Ovary (tissue), 7 donors: ENCODE measurements at regions not wholly inside any gene's neighbourhood (a gene's known extent, or its start where the extent isn't known, plus 50 kb on each side); places are given as distances from the start of the nearest gene placed in this dataset.

Experiments used
- DNase-seq, 5 donors: peaks; one replicate each; pipeline ENCODE4 v3.0.0-alpha.2; 2019 to 2020
- H3K27ac ChIP-seq, 2 donors: fragments of 200-600 bp; one replicate each; pipeline versions ENCODE4 v1.5.1 to v1.8.0; 2019 to 2022
- H3K27me3 ChIP-seq: fragments of 200-600 bp; one replicate; pipeline ENCODE4 v1.8.0; 2022
- H3K36me3 ChIP-seq: fragments of 200-600 bp; sonication (generic); one replicate; pipeline ENCODE4 v1.5.1; 2019
- H3K4me1 ChIP-seq: one replicate; pipeline ENCODE4 v1.8.1; 2013; ENCODE audit warnings: mild to moderate bottlenecking, moderate library complexity; ENCODE audit not compliant: insufficient read depth
- H3K4me3 ChIP-seq: fragments of 200-600 bp; sonication (generic); one replicate; pipeline ENCODE4 v1.5.1; 2017
- H3K9me3 ChIP-seq, 2 donors: fragments of 200-600 bp in 1 of 2; sonication (generic) in 1 of 2; one replicate each; pipeline versions ENCODE4 v1.5.1 to v1.8.1; 2013 to 2019; ENCODE audit warnings: mild to moderate bottlenecking in 1 of 2, moderate library complexity in 1 of 2
- EP300 ChIP-seq: sonication (generic); formaldehyde crosslinking; IDR thresholded peaks from one replicate; pipeline ENCODE4 v1.6.1; 2017; ENCODE audit warnings: antibody characterized with exemption
- POLR2A ChIP-seq: fragments of 450-650 bp; IDR thresholded peaks from one replicate; pipeline ENCODE4 v1.6.1; 2017; ENCODE audit warnings: antibody characterized with exemption, mild to moderate bottlenecking, moderate library complexity
- WGBS, 3 donors: extraction: QIAGEN DNeasy Blood & Tissue Kit in 1 of 3; methylation state at CpG; one replicate each; pipeline versions ENCODE4 v1.1.5 to v1.1.7; 2013 to 2017; 5-methylcytosine and 5-hydroxymethylcytosine counted together
- intact Hi-C, 4 donors: fragments of 100-400 bp; cut with DNase I; formaldehyde crosslinking; loops; one replicate each; pipeline versions ENCODE4 v1.11.0 to v1.15.1; 2022 to 2023
- TF ChIP-seq, protein P1 (sequence below), 3 donors: fragments of 450-650 bp in 2 of 3; fragments of 200-600 bp in 1 of 3; IDR thresholded peaks; one replicate each; pipeline versions ENCODE4 v1.5.1 to v1.8.0; 2016 to 2022; ENCODE audit warnings: antibody characterized with exemption in 3 of 3, mild to moderate bottlenecking in 1 of 3
- donor health status: DM: no; HTN: no; CAD: no; lungs with moderate emphysema.
- donor health status: DM: no; HTN: no; CAD: no.
- donor health status: Bipolar disorder and iron deficiency.
- donor health status: DM: no; HTN: no; CAD: no.
- donor health status: DM: yes; HTN: yes; CAD: no.

- TF ChIP-seq, protein P1, sequence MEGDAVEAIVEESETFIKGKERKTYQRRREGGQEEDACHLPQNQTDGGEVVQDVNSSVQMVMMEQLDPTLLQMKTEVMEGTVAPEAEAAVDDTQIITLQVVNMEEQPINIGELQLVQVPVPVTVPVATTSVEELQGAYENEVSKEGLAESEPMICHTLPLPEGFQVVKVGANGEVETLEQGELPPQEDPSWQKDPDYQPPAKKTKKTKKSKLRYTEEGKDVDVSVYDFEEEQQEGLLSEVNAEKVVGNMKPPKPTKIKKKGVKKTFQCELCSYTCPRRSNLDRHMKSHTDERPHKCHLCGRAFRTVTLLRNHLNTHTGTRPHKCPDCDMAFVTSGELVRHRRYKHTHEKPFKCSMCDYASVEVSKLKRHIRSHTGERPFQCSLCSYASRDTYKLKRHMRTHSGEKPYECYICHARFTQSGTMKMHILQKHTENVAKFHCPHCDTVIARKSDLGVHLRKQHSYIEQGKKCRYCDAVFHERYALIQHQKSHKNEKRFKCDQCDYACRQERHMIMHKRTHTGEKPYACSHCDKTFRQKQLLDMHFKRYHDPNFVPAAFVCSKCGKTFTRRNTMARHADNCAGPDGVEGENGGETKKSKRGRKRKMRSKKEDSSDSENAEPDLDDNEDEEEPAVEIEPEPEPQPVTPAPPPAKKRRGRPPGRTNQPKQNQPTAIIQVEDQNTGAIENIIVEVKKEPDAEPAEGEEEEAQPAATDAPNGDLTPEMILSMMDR (IDR thresholded peaks at IDR 0.05) = no peak
- TF ChIP-seq POLR2A (no peak), EP300 (no peak)
- Histone ChIP-seq H3K4me3 (no peak overlapping the region), H3K9me3 (no peaks in the 10 kb centered on the region), H3K27me3 (no peaks in the 10 kb centered on the region), H3K36me3 (no peaks in the 10 kb centered on the region), H3K4me1 (no peaks in the 10 kb centered on the region), H3K27ac (no peak overlapping the region)
- no peak for DNase-seq
- 30 to 36% (median 34%) methylated on average over 3 of the region's 3 CpGs for WGBS, 3 donors
- intact Hi-C loops = no loop called here
These were observed 59.2 kb upstream of the TMEM47 start for GRCh38 chrX:34716302-34716701.

DNA sequence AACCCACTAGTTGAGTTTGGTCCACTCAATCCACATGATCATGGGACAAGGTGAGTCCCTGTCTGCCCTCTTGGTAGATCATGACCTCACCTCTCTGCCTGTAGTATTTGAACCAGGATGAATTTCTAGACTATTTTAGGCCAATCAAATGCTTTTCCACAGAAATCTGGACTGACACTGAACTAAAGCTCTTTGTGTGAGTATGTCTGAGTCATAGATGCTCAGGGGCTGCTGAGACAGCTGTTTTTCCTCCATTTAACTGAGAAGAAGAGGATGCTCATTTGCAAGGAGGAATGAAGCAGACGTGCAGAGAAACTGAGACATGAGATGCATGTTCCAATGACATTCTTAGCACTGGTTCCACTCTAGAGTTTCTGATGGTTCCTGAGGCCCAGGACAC is 77.3 kb upstream of the TMEM47 start:
- intact Hi-C loops = no loop called here

GRCh38 chrX:34744521-34744920 is 87.4 kb upstream of the TMEM47 start:
- intact Hi-C loops = no loop called here
- 67 to 70% (median 70%) methylated on average over 4 of the region's 4 CpGs for WGBS, 3 donors
- H3K36me3 ChIP-seq = no peaks in the 10 kb centered on the region

More for the DNA sequence above, 77.3 kb upstream of the TMEM47 start:
- Histone ChIP-seq H3K4me3 (no peak overlapping the region), H3K4me1 (no peaks in the 10 kb centered on the region), H3K27me3 (no peaks in the 10 kb centered on the region), H3K27ac (no peak overlapping the region), H3K9me3 (no peaks in the 10 kb centered on the region), H3K36me3 (no peaks in the 10 kb centered on the region)
- WGBS, 3 donors = 25 to 53% (median 38%) methylated on average over 1 of the region's 1 CpG
- no peak for TF ChIP-seq POLR2A
- no peak for TF ChIP-seq EP300
- TF ChIP-seq, protein P1 (IDR thresholded peaks at IDR 0.05) = no peak
- DNase-seq = no peak

DNA sequence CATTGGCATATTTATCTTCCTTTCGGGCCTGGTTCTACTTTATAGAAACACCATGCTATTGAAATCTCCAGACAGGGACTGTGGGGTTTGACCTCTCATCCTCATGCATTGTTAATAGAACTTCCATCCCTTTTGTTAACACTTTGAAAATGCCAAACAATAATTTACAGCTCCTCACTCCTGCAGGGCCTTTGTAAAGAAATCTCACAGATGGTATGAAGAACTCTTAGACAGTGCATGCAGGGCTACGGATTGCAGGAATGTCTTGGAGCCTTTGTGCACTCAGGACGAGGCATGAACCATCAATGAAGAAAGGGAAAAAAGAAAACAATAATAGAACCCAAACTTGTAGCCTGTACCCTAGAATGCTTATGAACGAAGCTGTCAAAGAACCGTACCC is 92.8 kb upstream of the TMEM47 start:
- intact Hi-C loops = no loop called here
- Histone ChIP-seq H3K9me3 (no peaks in the 10 kb centered on the region), H3K27ac (no peak overlapping the region), H3K4me3 (no peak overlapping the region), H3K36me3 (no peaks in the 10 kb centered on the region), H3K27me3 (no peaks in the 10 kb centered on the region), H3K4me1 (no peaks in the 10 kb centered on the region)
- no peak for DNase-seq
- TF ChIP-seq EP300 = no peak
- no peak for TF ChIP-seq POLR2A
- TF ChIP-seq, protein P1 (IDR thresholded peaks at IDR 0.05) = no peak
- 72 to 74% (median 73%) methylated on average over 5 of the region's 5 CpGs for WGBS, 3 donors

More at GRCh38 chrX:34744521-34744920, 87.4 kb upstream of the TMEM47 start:
- TF ChIP-seq POLR2A = no peak
- TF ChIP-seq, protein P1 (IDR thresholded peaks at IDR 0.05) = no peak
- TF ChIP-seq EP300 = no peak
- Histone ChIP-seq H3K4me3 (no peak overlapping the region), H3K4me1 (no peaks in the 10 kb centered on the region), H3K9me3 (no peaks in the 10 kb centered on the region), H3K27me3 (no peaks in the 10 kb centered on the region), H3K27ac (no peak overlapping the region)
- DNase-seq = no peak
